ENCODE measurements at regions not wholly inside any gene's neighbourhood (a gene's known extent, or its start where the extent isn't known, plus 50 kb on each side); places are given as distances from the start of the nearest gene placed in this dataset.
"Not testable (repeated sequence)": the region's sequence is repeated elsewhere in the genome, so short reads cannot be mapped to it uniquely, and the experiment has no call there.

DNA sequence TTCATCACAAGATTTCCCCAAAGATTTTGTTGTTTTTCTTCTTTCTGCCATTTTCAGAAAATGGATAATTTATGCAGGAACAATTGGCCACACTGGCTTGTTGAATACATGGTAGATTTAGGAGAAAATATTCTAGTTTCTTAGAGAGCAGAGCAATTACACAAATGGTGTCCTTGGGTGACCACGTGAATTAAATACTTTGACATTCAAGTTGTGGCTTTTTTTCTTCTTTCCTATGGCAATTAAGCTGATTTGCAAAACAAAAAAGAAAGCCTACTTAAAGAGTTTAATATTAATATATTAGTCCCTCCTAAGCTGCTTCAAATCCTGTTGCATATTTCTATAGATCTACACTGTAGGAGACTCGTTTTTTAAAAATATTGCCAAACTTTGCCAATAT lies 133.0 kb upstream of the HTR2C start:
- Mint-ChIP-seq H3K36me3 (ENCODE audit: low read depth) (no peaks in the 10 kb centered on the region), H3K27me3 (no peaks in the 10 kb centered on the region), H3K4me3 (no peak overlapping the region), H3K4me1 (no peaks in the 10 kb centered on the region), H3K27ac (no peak overlapping the region), H3K9me3 (no peaks in the 10 kb centered on the region)
- intact Hi-C loops (cut with micrococcal nuclease), result no loop called here
- no peak for ATAC-seq (ENCODE audit: low read depth)
- CTCF ChIA-PET, result no interaction called here
- TF ChIP-seq, protein P1, sequence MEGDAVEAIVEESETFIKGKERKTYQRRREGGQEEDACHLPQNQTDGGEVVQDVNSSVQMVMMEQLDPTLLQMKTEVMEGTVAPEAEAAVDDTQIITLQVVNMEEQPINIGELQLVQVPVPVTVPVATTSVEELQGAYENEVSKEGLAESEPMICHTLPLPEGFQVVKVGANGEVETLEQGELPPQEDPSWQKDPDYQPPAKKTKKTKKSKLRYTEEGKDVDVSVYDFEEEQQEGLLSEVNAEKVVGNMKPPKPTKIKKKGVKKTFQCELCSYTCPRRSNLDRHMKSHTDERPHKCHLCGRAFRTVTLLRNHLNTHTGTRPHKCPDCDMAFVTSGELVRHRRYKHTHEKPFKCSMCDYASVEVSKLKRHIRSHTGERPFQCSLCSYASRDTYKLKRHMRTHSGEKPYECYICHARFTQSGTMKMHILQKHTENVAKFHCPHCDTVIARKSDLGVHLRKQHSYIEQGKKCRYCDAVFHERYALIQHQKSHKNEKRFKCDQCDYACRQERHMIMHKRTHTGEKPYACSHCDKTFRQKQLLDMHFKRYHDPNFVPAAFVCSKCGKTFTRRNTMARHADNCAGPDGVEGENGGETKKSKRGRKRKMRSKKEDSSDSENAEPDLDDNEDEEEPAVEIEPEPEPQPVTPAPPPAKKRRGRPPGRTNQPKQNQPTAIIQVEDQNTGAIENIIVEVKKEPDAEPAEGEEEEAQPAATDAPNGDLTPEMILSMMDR (IDR thresholded peaks at IDR 0.05), result no peak
- DNase-seq, result no peak
- POLR2A ChIA-PET, result no interaction called here

GRCh38 chrX:114451397-114451796 lies 132.5 kb upstream of the HTR2C start:
- Mint-ChIP-seq H3K4me1 (no peaks in the 10 kb centered on the region), H3K36me3 (ENCODE audit: low read depth) (no peaks in the 10 kb centered on the region), H3K27me3 (no peaks in the 10 kb centered on the region), H3K9me3 (no peaks in the 10 kb centered on the region), H3K4me3 (no peak overlapping the region), H3K27ac (no peak overlapping the region)
- DNase-seq (no peak), ATAC-seq (ENCODE audit: low read depth) (no peak)
- TF ChIP-seq, protein P1 (IDR thresholded peaks at IDR 0.05), result no peak
- intact Hi-C loops (cut with micrococcal nuclease), result no loop called here
- ChIA-PET POLR2A (no interaction called here), CTCF (no interaction called here)

DNA sequence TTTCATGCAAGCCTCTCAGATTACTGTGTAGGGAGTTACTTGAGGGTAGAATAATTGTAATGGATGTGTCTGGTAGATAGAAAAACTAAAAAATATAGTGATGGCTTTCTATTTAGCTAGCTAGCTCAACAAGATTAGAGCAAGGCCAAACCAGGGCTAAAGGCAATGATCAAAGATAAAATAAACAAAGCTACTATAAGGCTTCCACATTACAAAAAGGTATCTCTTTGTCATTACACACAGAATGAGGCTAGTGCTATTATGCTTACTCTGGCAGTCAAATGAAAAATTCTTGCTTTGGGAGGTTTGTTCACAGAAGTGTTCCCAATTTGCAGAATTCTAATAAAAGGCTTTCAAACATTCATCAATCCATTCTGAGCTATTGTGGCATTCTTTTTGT lies 121.6 kb upstream of the HTR2C start:
- no peak overlapping the region for H3K4me3 Mint-ChIP-seq
- no peaks in the 10 kb centered on the region for H3K9me3 Mint-ChIP-seq
- H3K27me3 Mint-ChIP-seq, result no peaks in the 10 kb centered on the region
- ATAC-seq (ENCODE audit: low read depth) (no peak), DNase-seq (no peak)
- ChIA-PET CTCF (no interaction called here), POLR2A (no interaction called here)
- intact Hi-C loops (cut with micrococcal nuclease), result no loop called here
- TF ChIP-seq, protein P1 (IDR thresholded peaks at IDR 0.05), result no peak
- H3K27ac Mint-ChIP-seq, result no peak overlapping the region
- H3K4me1 Mint-ChIP-seq, result no peaks in the 10 kb centered on the region
- H3K36me3 Mint-ChIP-seq (ENCODE audit: low read depth), result no peaks in the 10 kb centered on the region

DNA sequence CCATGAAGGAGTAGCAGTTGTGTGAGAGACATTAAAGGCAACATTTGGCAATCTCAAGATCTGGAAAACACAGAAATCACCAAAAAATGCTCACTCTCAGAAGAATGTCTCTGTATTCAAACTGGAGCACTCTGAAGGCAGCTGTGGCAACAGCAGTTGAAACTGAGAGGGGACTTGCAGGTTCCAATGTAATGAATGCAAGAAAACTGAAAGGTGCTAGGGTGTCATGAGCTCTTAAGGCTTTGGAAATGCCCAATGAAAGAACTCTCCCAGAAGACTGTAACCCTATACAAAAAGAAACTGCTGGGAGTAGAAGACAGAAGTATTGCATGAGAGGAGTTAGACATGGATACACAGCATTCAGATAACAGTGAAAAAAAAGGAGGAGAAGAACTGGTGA lies 118.2 kb upstream of the HTR2C start:
- H3K27ac Mint-ChIP-seq, result no peak overlapping the region
- DNase-seq, result no peak
- no peaks in the 10 kb centered on the region for H3K27me3 Mint-ChIP-seq
- ATAC-seq (ENCODE audit: low read depth), result no peak
- H3K9me3 Mint-ChIP-seq, result no peaks in the 10 kb centered on the region
- H3K4me1 Mint-ChIP-seq, result no peaks in the 10 kb centered on the region
- intact Hi-C loops (cut with micrococcal nuclease), result no loop called here
- no peak overlapping the region for H3K4me3 Mint-ChIP-seq
- ChIA-PET POLR2A (no interaction called here), CTCF (no interaction called here)
- TF ChIP-seq, protein P1 (IDR thresholded peaks at IDR 0.05), result no peak
- H3K36me3 Mint-ChIP-seq (ENCODE audit: low read depth), result no peaks in the 10 kb centered on the region

- H3K9me3 Mint-ChIP-seq; DNase-seq; POLR2A ChIA-PET; H3K27ac Mint-ChIP-seq; H3K4me1 Mint-ChIP-seq; H3K36me3 Mint-ChIP-seq (ENCODE audit: low read depth); CTCF ChIA-PET; H3K4me3 Mint-ChIP-seq; H3K27me3 Mint-ChIP-seq; ATAC-seq (ENCODE audit: low read depth): not testable (repeated sequence)
- intact Hi-C loops (cut with micrococcal nuclease), result loop anchor here (5.0 kb wide), 1 partner anchor 130 kb away; no protein-coding TSS in a partner anchor
Observed at GRCh38 chrX:114472008-114472407, 111.9 kb upstream of the HTR2C start.

DNA sequence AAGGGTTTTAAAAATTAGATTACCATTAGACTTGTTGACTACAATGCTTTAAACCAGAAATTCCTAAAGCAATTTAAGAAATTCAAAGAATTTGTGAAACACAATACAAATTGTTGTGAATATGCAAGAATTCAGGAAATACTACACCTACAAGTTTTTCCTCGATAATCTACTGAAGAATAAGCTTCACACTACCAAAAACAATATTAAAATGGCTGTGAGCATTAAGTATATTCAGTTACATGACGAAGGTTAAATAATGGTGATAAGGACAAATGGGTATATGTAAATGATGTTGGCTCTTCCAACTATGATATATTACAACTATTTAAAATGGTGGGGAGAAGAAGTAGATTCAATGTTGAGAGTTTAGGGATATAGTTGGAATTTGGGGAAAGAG lies 111.1 kb upstream of the HTR2C start:
- ATAC-seq (ENCODE audit: low read depth) (no peak), DNase-seq (no peak)
- TF ChIP-seq, protein P1 (IDR thresholded peaks at IDR 0.05), result no peak
- ChIA-PET POLR2A (no interaction called here), CTCF (no interaction called here)
- H3K27ac Mint-ChIP-seq, result no peak overlapping the region
- no peaks in the 10 kb centered on the region for H3K36me3 Mint-ChIP-seq (ENCODE audit: low read depth)
- H3K9me3 Mint-ChIP-seq, result no peaks in the 10 kb centered on the region
- H3K4me3 Mint-ChIP-seq, result no peak overlapping the region
- H3K27me3 Mint-ChIP-seq, result no peaks in the 10 kb centered on the region
- intact Hi-C loops (cut with micrococcal nuclease), result loop anchor here (5.0 kb wide), 1 partner anchor 130 kb away; no protein-coding TSS in a partner anchor
- no peaks in the 10 kb centered on the region for H3K4me1 Mint-ChIP-seq

Data from activated B cell treated with CpG ODN at 0.5 μM for 24 hours (primary cell).